Activated naive CD8-positive, alpha-beta T cell treated with anti-CD3 and anti-CD28 coated beads for 36 hours (primary cell): ENCODE measurements at regions not wholly inside any gene's neighbourhood (a gene's known extent, or its start where the extent isn't known, plus 50 kb on each side); places are given as distances from the start of the nearest gene placed in this dataset.

Source experiments
- DNase-seq: peaks from one replicate; pipeline ENCODE4 v3.0.0; 2021
- H3K27ac Mint-ChIP-seq: one replicate; pipeline ENCODE4 v1.8.0; 2022; ENCODE audit warnings: mild to moderate bottlenecking, moderate library complexity, mixed read lengths
- H3K27me3 Mint-ChIP-seq: one replicate; pipeline ENCODE4 v1.8.0; 2022; ENCODE audit warnings: mild to moderate bottlenecking, mixed read lengths
- H3K36me3 Mint-ChIP-seq: one replicate; pipeline ENCODE4 v1.8.0; 2021; ENCODE audit warnings: mild to moderate bottlenecking, mixed read lengths
- H3K4me1 Mint-ChIP-seq: one replicate; pipeline ENCODE4 v1.8.0; 2021; ENCODE audit warnings: mixed read lengths
- H3K4me3 Mint-ChIP-seq: one replicate; pipeline ENCODE4 v1.8.0; 2022; ENCODE audit warnings: mild to moderate bottlenecking, moderate library complexity, mixed read lengths
- H3K9me3 Mint-ChIP-seq: one replicate; pipeline ENCODE4 v1.8.0; 2022; ENCODE audit warnings: mixed read lengths

GRCh38 chr2:3066831-3067230, 310.8 kb downstream of the EIPR1 start:
- Mint-ChIP-seq H3K27ac (no peak overlapping the region), H3K27me3 (peaks cover 3% of the 10 kb centered on the region), H3K4me3 (no peak overlapping the region), H3K36me3 (no peaks in the 10 kb centered on the region), H3K9me3 (no peaks in the 10 kb centered on the region), H3K4me1 (no peaks in the 10 kb centered on the region)
- DNase-seq, result no peak

DNA sequence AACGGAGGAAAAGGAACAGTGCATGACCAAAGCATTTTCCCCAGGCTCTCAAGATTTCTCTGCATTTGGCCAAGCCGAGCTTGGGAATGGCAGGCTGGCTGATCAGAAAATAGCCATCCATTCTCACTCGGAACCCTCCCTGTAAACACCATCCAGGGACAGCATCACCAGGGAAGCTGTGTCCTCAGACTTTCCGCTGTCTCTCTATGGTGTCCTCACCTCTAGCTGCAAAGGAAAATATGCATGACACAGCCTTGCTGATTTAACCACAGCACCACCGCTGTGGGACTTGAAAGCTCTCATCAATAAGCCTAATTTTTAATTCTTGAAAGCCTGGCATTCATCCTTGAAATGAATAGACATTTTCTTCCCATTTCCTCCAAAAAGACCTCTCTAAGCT, 311.7 kb downstream of the EIPR1 start:
- Mint-ChIP-seq H3K27me3 (peaks cover 3% of the 10 kb centered on the region), H3K36me3 (no peaks in the 10 kb centered on the region), H3K4me1 (no peaks in the 10 kb centered on the region), H3K4me3 (no peak overlapping the region), H3K27ac (no peak overlapping the region), H3K9me3 (no peaks in the 10 kb centered on the region)
- no peak for DNase-seq

DNA sequence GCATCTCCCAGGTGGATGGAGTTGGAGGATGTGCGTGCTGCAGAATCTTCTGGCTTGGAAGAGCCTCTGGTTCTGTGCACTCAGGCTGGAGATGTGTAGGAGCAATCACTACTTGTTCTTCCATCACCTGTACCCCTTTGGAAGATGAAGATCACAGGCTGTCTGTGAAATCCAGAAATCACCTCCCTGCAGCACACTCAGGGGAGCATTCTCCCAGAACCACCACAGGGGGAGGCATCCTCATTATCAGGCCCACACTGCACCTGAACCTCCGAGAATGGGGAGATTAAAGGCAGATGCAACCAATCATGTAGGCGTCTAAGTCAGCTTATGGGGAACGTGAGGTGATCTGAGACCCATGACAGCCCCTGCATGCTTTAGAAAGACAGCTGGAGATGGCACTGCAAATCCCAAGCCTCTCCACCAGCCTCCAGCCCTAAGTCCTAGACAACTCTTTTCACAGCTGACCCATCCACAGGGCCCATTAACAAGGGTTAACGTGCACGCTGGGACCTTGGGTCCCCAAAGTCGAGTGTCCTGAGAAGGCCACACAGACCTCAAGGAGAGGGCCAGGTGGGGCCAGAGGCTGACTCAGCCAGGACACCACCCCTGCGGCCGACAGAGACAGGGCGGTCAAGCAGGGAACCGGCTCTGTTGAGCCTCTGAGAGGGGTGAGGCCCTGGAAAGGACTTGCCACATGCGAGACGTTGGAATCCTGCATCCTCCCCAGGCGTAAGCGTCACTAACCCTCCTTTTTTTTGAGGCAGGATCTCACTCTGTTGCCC, 314.9 kb downstream of the EIPR1 start:
- Mint-ChIP-seq H3K9me3 (no peaks in the 10 kb centered on the region), H3K27me3 (no peaks in the 10 kb centered on the region), H3K27ac (no peak overlapping the region), H3K36me3 (no peaks in the 10 kb centered on the region), H3K4me1 (no peaks in the 10 kb centered on the region), H3K4me3 (no peak overlapping the region)
- DNase-seq, result no peak

DNA sequence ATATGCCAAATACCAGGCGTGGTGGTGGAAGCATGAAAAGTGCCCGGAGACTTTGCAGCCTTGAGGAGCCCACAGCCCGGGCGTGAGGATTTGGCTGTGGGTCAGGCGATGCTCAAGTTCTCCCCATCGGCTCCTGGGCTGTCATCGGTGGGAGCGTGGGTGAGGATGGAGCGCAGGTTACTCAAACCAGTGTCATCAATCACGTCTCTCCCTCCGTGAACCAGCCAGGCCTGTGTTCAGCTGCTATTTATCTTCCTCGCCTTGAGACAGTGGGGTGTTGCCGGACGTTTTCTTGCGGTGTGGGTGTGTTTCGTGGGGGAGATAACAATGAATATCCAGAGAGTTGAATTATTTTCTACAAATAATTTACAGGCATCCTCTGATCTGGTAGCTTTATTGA, 317.6 kb downstream of the EIPR1 start:
- Mint-ChIP-seq H3K4me3 (no peak overlapping the region), H3K4me1 (no peaks in the 10 kb centered on the region), H3K27me3 (no peaks in the 10 kb centered on the region), H3K27ac (no peak overlapping the region), H3K9me3 (peaks cover 3% of the 10 kb centered on the region), H3K36me3 (no peaks in the 10 kb centered on the region)
- DNase-seq, result no peak

DNA sequence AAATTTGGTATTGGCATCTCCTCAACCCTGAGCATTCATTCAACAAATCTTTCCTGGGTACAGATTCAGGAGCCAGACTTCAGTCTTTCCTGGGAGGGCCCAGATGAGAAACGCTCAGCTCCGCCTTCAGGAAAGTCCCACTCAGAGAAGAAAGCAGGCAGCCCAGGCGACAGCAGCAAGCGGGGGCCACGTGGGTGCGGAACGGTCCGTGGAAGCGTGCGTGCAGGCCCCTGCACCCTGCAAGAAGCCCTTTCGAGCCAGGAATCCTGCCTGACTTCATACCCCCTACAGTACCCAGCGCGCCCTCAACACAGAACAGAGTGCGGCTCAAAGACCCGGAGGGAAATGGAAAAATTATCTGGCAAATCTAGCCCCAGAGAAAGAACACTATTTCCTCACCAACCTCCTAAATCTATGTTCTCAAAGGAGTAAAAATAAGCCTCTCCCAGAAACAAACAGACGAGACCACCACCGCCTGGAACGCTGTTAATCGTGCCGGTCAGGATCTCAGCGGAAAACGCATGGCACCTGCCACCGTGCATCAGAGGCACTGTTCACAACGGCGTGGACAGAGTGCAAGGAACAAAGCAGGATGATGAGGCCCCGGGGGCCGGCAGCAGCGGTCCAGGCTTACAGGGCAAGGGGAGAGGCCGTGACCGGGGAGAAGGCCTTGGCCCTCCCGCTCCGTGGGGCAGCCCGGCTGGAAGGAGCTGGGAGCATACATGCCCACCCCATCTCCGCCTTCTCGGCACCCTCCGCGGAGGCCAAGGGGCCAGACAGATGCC, 318.3 kb downstream of the EIPR1 start:
- H3K36me3 Mint-ChIP-seq, result no peaks in the 10 kb centered on the region
- no peak overlapping the region for H3K27ac Mint-ChIP-seq
- peaks cover 3% of the 10 kb centered on the region for H3K9me3 Mint-ChIP-seq
- no peak overlapping the region for H3K4me3 Mint-ChIP-seq
- no peaks in the 10 kb centered on the region for H3K27me3 Mint-ChIP-seq
- H3K4me1 Mint-ChIP-seq, result no peaks in the 10 kb centered on the region
- DNase-seq, result no peak

- Mint-ChIP-seq H3K27me3 (no peaks in the 10 kb centered on the region), H3K4me1 (peaks cover 4% of the 10 kb centered on the region), H3K36me3 (no peaks in the 10 kb centered on the region), H3K9me3 (peaks cover 3% of the 10 kb centered on the region), H3K27ac (no peak overlapping the region), H3K4me3 (no peak overlapping the region)
- DNase-seq, result no peak
Measured at GRCh38 chr2:3054066-3054465, 323.6 kb downstream of the EIPR1 start.

DNA sequence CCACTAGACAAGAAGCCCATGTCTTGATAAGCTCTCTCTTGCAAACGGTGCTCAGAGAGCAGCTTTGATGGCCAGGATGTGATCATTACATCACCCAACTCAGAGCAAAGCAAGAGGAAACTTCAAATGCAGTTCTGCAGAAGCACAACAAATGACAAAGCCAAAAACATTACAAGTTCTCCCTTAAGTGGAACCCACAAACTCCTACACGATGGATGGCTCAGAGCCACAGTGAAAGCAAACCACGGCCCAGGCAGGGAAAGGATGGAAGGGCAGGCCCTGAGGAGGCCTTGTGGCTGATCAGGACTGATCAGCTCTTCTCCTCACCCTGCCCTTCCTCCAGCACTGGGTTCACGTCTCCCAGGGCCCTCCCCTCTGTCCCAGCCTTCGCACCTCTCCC, 326.4 kb downstream of the EIPR1 start:
- Mint-ChIP-seq H3K27me3 (no peaks in the 10 kb centered on the region), H3K36me3 (no peaks in the 10 kb centered on the region), H3K9me3 (peaks cover 1% of the 10 kb centered on the region), H3K4me3 (no peak overlapping the region), H3K27ac (no peak overlapping the region), H3K4me1 (peaks cover 4% of the 10 kb centered on the region)
- DNase-seq, result peak; percentile 7

- Mint-ChIP-seq H3K4me3 (no peak overlapping the region), H3K36me3 (no peaks in the 10 kb centered on the region), H3K27ac (no peak overlapping the region), H3K4me1 (peaks cover 1% of the 10 kb centered on the region), H3K9me3 (no peaks in the 10 kb centered on the region), H3K27me3 (no peaks in the 10 kb centered on the region)
- no peak for DNase-seq
Measured at GRCh38 chr2:3046170-3046865, 331.3 kb downstream of the EIPR1 start.

DNA sequence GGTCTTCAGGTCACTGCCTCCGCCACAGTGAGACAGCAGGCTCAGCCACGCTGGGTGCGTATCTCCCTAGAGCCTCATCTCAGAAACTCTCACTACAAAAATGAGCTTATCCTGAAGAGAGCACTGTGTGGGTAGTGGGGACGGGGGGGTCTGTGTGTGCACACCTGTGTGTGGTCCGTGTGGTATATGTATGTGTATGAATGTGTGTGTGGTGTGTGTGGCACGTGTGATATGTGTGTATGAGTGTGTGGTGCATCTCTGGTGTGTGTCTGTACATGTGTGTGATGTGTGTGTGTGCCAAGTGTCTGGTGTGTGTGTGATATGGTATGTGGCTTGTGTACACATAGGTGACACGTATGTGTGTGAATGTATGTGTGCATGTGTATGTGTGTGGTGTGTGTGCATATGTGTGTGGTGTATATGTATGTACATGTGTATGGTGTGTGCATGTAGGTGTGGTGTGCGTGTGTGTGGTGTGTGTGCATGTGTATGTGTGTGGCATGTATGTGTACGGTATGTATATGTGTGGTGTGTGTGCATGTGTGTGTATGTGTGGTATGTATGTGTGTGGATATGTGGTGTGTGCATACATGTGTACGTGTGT, 332.2 kb downstream of the EIPR1 start:
- H3K27me3 Mint-ChIP-seq, result no peaks in the 10 kb centered on the region
- no peaks in the 10 kb centered on the region for H3K9me3 Mint-ChIP-seq
- H3K4me3 Mint-ChIP-seq, result no peak overlapping the region
- H3K4me1 Mint-ChIP-seq, result no peaks in the 10 kb centered on the region
- H3K27ac Mint-ChIP-seq, result no peak overlapping the region
- DNase-seq, result no peak
- no peaks in the 10 kb centered on the region for H3K36me3 Mint-ChIP-seq

GRCh38 chr2:3044587-3045317, 332.9 kb downstream of the EIPR1 start:
- Mint-ChIP-seq H3K4me3 (no peak overlapping the region), H3K36me3 (no peaks in the 10 kb centered on the region), H3K9me3 (no peaks in the 10 kb centered on the region), H3K4me1 (no peaks in the 10 kb centered on the region), H3K27ac (no peak overlapping the region), H3K27me3 (no peaks in the 10 kb centered on the region)
- DNase-seq, result no peak

DNA sequence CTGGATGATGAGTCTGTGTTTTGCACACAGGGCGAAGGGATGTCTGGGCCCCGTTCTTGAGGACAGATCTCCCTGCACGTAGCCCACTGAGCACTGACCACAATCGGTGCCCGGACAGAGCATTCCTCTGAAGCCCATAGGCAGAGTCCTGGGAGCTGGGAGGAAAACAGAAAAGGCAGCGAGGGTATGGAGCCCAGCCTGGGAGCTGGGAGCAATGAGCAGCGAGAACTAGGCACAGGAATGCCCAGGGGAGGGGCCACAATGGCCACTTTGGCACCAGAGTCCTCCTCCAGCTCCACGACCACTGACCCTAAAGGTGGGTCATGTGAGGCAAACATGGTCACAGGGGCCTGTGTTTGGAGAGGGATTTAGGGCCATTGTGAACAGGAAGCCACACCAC, 333.9 kb downstream of the EIPR1 start:
- no peak overlapping the region for H3K4me3 Mint-ChIP-seq
- DNase-seq, result no peak
- H3K27ac Mint-ChIP-seq, result no peak overlapping the region
- H3K9me3 Mint-ChIP-seq, result no peaks in the 10 kb centered on the region
- no peaks in the 10 kb centered on the region for H3K4me1 Mint-ChIP-seq
- no peaks in the 10 kb centered on the region for H3K36me3 Mint-ChIP-seq
- H3K27me3 Mint-ChIP-seq, result no peaks in the 10 kb centered on the region

DNA sequence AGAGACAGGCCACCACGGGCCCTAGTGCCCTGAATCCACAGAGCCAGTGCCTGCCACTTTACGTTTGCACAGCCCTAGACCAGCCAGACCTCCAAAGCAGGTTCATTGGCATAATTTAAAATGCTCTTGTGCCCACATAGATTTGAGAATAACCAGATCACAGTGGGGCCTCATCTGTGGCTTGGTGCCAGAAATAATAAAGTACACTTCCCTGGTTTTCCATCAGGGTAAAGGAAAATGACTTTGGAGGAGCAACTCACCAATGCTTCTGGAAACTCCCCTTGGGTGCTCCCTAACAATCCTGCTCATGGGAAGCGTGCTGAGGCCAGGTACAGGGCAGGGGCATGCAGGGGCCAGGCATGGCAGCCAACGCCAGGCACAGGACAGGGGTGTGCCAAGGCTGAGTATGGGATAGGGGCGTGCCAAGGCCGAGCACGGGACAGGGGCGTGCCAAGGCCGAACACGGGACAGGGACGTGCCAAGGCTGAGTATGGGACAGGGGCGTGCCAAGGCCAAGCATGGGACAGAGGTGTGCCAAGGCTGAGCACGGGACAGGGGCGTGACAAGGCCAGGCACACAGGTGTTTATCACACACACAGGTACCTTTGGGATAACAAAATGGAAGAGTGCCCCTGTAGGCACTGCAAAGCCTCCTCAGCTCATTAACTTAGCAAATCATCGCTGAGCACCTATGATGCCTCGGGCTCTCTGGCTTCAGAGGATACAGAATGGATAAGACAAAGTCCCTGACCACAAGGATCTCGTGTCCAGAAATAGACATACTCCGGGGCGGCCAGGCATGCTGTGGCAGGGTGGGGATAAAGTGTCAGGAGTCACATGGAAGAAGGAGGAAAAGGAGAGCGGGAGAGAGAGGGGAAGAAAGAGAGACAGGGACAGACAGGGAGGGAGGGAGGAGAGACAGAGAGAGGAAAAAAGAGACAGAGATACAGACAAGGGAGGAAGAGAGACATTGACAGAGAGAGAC, 334.7 kb downstream of the EIPR1 start:
- DNase-seq, result no peak
- H3K36me3 Mint-ChIP-seq, result no peaks in the 10 kb centered on the region
- H3K9me3 Mint-ChIP-seq, result no peaks in the 10 kb centered on the region
- H3K4me1 Mint-ChIP-seq, result no peaks in the 10 kb centered on the region
- no peak overlapping the region for H3K27ac Mint-ChIP-seq
- no peak overlapping the region for H3K4me3 Mint-ChIP-seq
- H3K27me3 Mint-ChIP-seq, result no peaks in the 10 kb centered on the region

DNA sequence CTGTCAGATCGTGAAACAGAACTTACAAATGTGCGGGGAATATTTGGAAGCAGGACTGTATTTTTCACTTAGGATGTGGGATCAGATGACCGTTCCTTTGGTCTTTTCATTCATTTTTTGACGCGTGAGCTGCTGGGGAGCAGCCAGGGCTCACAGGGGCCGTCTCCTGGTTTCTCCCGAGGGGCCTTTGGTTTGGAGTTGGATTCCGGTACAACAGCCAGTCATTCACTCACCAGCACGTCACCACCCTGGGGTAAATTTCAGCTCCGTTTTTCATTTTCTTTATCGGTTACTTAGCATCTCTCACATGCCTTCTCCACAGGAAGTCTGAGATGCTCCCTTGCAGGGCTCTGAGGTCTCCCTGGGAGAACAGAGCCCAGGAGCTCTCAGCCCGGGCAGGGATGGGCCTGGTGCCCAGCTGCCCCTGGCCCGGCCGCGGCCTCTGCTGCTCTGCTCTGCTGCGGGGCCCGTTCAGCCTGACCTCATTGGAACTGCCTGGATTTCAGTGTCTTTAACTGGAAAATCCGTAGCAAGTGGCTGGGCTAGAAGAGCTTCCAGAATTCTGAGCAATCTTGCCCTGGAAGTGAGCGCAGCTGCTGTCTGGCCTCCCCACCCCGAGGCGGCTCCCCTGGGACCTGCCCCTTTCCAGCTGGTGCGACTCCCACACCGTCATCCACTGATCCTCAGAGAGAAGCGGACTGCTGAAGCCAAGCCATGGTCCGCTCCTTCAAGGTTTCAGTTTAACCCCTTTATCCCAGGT, 335.6 kb downstream of the EIPR1 start:
- no peak overlapping the region for H3K4me3 Mint-ChIP-seq
- H3K36me3 Mint-ChIP-seq, result no peaks in the 10 kb centered on the region
- H3K27me3 Mint-ChIP-seq, result no peaks in the 10 kb centered on the region
- no peaks in the 10 kb centered on the region for H3K9me3 Mint-ChIP-seq
- DNase-seq, result no peak
- no peaks in the 10 kb centered on the region for H3K4me1 Mint-ChIP-seq
- H3K27ac Mint-ChIP-seq, result no peak overlapping the region
